ENCODE measurements at regions not wholly inside any gene's neighbourhood (a gene's known extent, or its start where the extent isn't known, plus 50 kb on each side); places are given as distances from the start of the nearest gene placed in this dataset.

DNA sequence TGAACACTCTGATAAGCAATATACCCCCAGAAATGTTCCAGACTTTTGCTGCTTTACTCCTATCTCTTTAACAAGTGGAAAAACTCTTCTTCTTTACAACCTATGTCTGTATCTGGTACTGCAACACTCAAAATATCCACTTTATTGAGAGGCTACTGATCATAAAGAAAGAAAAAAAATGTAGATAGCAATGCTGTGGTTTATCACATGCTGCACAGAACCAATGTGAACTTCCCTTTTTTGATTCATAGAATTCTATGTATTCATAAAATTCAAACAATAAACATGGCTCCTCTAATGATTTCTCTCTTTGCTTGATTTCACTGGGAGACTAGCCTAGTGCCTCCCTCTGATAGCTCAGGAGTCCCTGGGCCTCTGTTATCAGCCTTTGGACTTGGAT, 223.5 kb downstream of the ZNF674 start:
- TF ChIP-seq, protein P1, sequence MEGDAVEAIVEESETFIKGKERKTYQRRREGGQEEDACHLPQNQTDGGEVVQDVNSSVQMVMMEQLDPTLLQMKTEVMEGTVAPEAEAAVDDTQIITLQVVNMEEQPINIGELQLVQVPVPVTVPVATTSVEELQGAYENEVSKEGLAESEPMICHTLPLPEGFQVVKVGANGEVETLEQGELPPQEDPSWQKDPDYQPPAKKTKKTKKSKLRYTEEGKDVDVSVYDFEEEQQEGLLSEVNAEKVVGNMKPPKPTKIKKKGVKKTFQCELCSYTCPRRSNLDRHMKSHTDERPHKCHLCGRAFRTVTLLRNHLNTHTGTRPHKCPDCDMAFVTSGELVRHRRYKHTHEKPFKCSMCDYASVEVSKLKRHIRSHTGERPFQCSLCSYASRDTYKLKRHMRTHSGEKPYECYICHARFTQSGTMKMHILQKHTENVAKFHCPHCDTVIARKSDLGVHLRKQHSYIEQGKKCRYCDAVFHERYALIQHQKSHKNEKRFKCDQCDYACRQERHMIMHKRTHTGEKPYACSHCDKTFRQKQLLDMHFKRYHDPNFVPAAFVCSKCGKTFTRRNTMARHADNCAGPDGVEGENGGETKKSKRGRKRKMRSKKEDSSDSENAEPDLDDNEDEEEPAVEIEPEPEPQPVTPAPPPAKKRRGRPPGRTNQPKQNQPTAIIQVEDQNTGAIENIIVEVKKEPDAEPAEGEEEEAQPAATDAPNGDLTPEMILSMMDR (IDR thresholded peaks at IDR 0.05; ENCODE audit: low read length) = no peak
- TF ChIP-seq EZH2 (IDR thresholded peaks at IDR 0.05; ENCODE audit: borderline replicate concordance, low read length) = no peak

Data from OCI-LY1 (cell line).